ENCODE measurements at regions not wholly inside any gene's neighbourhood (a gene's known extent, or its start where the extent isn't known, plus 50 kb on each side); places are given as distances from the start of the nearest gene placed in this dataset.

GRCh38 chr4:1508161-1509160, 102.2 kb upstream of the NKX1-1 start:
- ATAC-seq (no peak), DNase-seq (no peak)
- Histone ChIP-seq H3K9me2 (replicated peaks; ENCODE audit: low read length) (no peaks in the 10 kb centered on the region), H3K4me3 (ENCODE audit: low read length) (no peak overlapping the region), H3K79me2 (ENCODE audit: low read length) (no peaks in the 10 kb centered on the region), H2AFZ (ENCODE audit: low read length) (no peak overlapping the region), H3K9ac (ENCODE audit: low read length) (no peak overlapping the region), H3K27ac (ENCODE audit: low read length) (no peak overlapping the region), H4K20me1 (ENCODE audit: low read length) (no peaks in the 10 kb centered on the region), H3K4me2 (ENCODE audit: low read length) (no peak overlapping the region), H3K27me3 (ENCODE audit: low read length) (peaks cover 15% of the 10 kb centered on the region; the same call in 1 of the 2 replicates), H3K4me1 (ENCODE audit: insufficient read depth, low read length) (no peaks in the 10 kb centered on the region), H3F3A (ENCODE audit: low read length, unreplicated experiment) (no peaks in the 10 kb centered on the region), H3K36me3 (ENCODE audit: low read depth, low read length) (no peaks in the 10 kb centered on the region), H3K9me3 (ENCODE audit: low read length) (no peaks in the 10 kb centered on the region)
- POLR2A ChIA-PET (ENCODE audit: unreplicated experiment), result no interaction called here
- BruUV-seq (replicated peaks), result no TSS peak
- TF ChIP-seq EZH2phosphoT487 (IDR thresholded peaks at IDR 0.05; ENCODE audit: borderline replicate concordance, low read length) (no peak), EZH2 (IDR thresholded peaks at IDR 0.05; ENCODE audit: low read length, unreplicated experiment) (no peak), CTCF (conservative IDR thresholded peaks at IDR 0.05; ENCODE audit: low read depth, low read length) (no peak)
- intact Hi-C loops (cut with micrococcal nuclease), result no loop called here
- CTCF ChIA-PET, result no interaction called here

GRCh38 chr4:1506956-1507721, 100.9 kb upstream of the NKX1-1 start:
- Histone ChIP-seq H3K36me3 (ENCODE audit: low read depth, low read length) (no peaks in the 10 kb centered on the region), H2AFZ (ENCODE audit: low read length) (no peak overlapping the region), H4K20me1 (ENCODE audit: low read length) (no peaks in the 10 kb centered on the region), H3K4me2 (ENCODE audit: low read length) (no peak overlapping the region), H3K27me3 (ENCODE audit: low read length) (peaks cover 15% of the 10 kb centered on the region; the same call in 1 of the 2 replicates), H3F3A (ENCODE audit: low read length, unreplicated experiment) (no peaks in the 10 kb centered on the region), H3K9me2 (replicated peaks; ENCODE audit: low read length) (no peaks in the 10 kb centered on the region), H3K4me3 (ENCODE audit: low read length) (no peak overlapping the region), H3K9ac (ENCODE audit: low read length) (no peak overlapping the region), H3K4me1 (ENCODE audit: insufficient read depth, low read length) (no peaks in the 10 kb centered on the region), H3K27ac (ENCODE audit: low read length) (no peak overlapping the region), H3K9me3 (ENCODE audit: low read length) (no peaks in the 10 kb centered on the region), H3K79me2 (ENCODE audit: low read length) (no peaks in the 10 kb centered on the region)
- ATAC-seq (no peak), DNase-seq (no peak)
- ChIA-PET CTCF (no interaction called here), POLR2A (ENCODE audit: unreplicated experiment) (no interaction called here)
- no TSS peak for BruUV-seq (replicated peaks)
- intact Hi-C loops (cut with micrococcal nuclease), result no loop called here
- no peak for TF ChIP-seq EZH2phosphoT487 (IDR thresholded peaks at IDR 0.05; ENCODE audit: borderline replicate concordance, low read length)
- TF ChIP-seq CTCF (conservative IDR thresholded peaks at IDR 0.05; ENCODE audit: low read depth, low read length), result no peak
- no peak for TF ChIP-seq EZH2 (IDR thresholded peaks at IDR 0.05; ENCODE audit: low read length, unreplicated experiment)

Measured in PC-3 (cell line).